HG02840 (cell line): ENCODE measurements at regions not wholly inside any gene's neighbourhood (a gene's known extent, or its start where the extent isn't known, plus 50 kb on each side); places are given as distances from the start of the nearest gene placed in this dataset.

Experiments used
- ATAC-seq: cut with Tn5 transposase; IDR thresholded peaks from one replicate; pipeline ENCODE4 v1.9.1; 2021; ENCODE audit warnings: mild to moderate bottlenecking, moderate library complexity, moderate number of reproducible peaks; ENCODE audit not compliant: unreplicated experiment, low FRiP score

GRCh38 chr14:78071016-78071549 is 99.1 kb upstream of the NRXN3 start:
- ATAC-seq, result no peak

GRCh38 chr14:78073028-78073427 is 97.1 kb upstream of the NRXN3 start:
- no peak for ATAC-seq

- ATAC-seq, result no peak
Measured at GRCh38 chr14:78074561-78074960, 95.6 kb upstream of the NRXN3 start.

- ATAC-seq, result no peak
Measured at GRCh38 chr14:78075033-78075432, 95.1 kb upstream of the NRXN3 start.

- no peak for ATAC-seq
Measured at GRCh38 chr14:78075555-78076277, 94.5 kb upstream of the NRXN3 start.

- no peak for ATAC-seq
Measured at GRCh38 chr14:78081245-78081644, 88.9 kb upstream of the NRXN3 start.

GRCh38 chr14:78083837-78084236 is 86.3 kb upstream of the NRXN3 start:
- ATAC-seq, result no peak

- no peak for ATAC-seq
Measured at GRCh38 chr14:78086342-78086741, 83.8 kb upstream of the NRXN3 start.

- ATAC-seq, result no peak
Measured at GRCh38 chr14:78088916-78089315, 81.3 kb upstream of the NRXN3 start.

GRCh38 chr14:78090864-78091263 is 79.3 kb upstream of the NRXN3 start:
- ATAC-seq, result no peak

GRCh38 chr14:78091361-78091760 is 78.8 kb upstream of the NRXN3 start:
- ATAC-seq, result no peak

GRCh38 chr14:78092040-78092439 is 78.1 kb upstream of the NRXN3 start:
- no peak for ATAC-seq

GRCh38 chr14:78103271-78103670 is 66.9 kb upstream of the NRXN3 start:
- no peak for ATAC-seq

- ATAC-seq, result no peak
Measured at GRCh38 chr14:78104160-78104559, 66.0 kb upstream of the NRXN3 start.

- no peak for ATAC-seq
Measured at GRCh38 chr14:78104655-78105054, 65.5 kb upstream of the NRXN3 start.

GRCh38 chr14:78106381-78106780 is 63.8 kb upstream of the NRXN3 start:
- no peak for ATAC-seq

- ATAC-seq, result no peak
Measured at GRCh38 chr14:78107166-78107565, 63.0 kb upstream of the NRXN3 start.

- ATAC-seq, result no peak
Measured at GRCh38 chr14:78119440-78119839, 50.7 kb upstream of the NRXN3 start.
